Daoy (cell line): ENCODE measurements at regions not wholly inside any gene's neighbourhood (a gene's known extent, or its start where the extent isn't known, plus 50 kb on each side); places are given as distances from the start of the nearest gene placed in this dataset.

Experiments
- DNase-seq: peaks from one replicate; pipeline ENCODE4 v3.0.0-alpha.2; 2015; ENCODE audit warnings: low read depth

GRCh38 chr2:52934920-52935640, 832.5 kb upstream of the CHAC2 start:
- no peak for DNase-seq

GRCh38 chr2:52934323-52934898, 833.2 kb upstream of the CHAC2 start:
- peak; percentile 3 for DNase-seq

- no peak for DNase-seq
Observed at GRCh38 chr2:52933878-52934277, 833.7 kb upstream of the CHAC2 start.

GRCh38 chr2:52931660-52932059, 835.9 kb upstream of the CHAC2 start:
- no peak for DNase-seq

- no peak for DNase-seq
Observed at GRCh38 chr2:52929412-52929811, 838.2 kb upstream of the CHAC2 start.

- DNase-seq = no peak
Observed at GRCh38 chr2:52919673-52920072, 847.9 kb upstream of the CHAC2 start.

- DNase-seq = no peak
Observed at GRCh38 chr2:52918551-52918950, 849.1 kb upstream of the CHAC2 start.

GRCh38 chr2:52916981-52917380, 850.6 kb upstream of the CHAC2 start:
- no peak for DNase-seq

GRCh38 chr2:52904355-52904891, 863.2 kb upstream of the CHAC2 start:
- DNase-seq = no peak

GRCh38 chr2:52897511-52898044, 870.0 kb upstream of the CHAC2 start:
- DNase-seq = no peak

- no peak for DNase-seq
Observed at GRCh38 chr2:52895726-52896340, 871.8 kb upstream of the CHAC2 start.

- DNase-seq = no peak
Observed at GRCh38 chr2:52886556-52886955, 881.0 kb upstream of the CHAC2 start.

GRCh38 chr2:52884761-52885352, 882.7 kb upstream of the CHAC2 start:
- DNase-seq = no peak

- DNase-seq = no peak
Observed at GRCh38 chr2:52882974-52883373, 884.6 kb upstream of the CHAC2 start.

- DNase-seq = no peak
Observed at GRCh38 chr2:52881606-52882005, 886.0 kb upstream of the CHAC2 start.

- DNase-seq = no peak
Observed at GRCh38 chr2:52880872-52881271, 886.7 kb upstream of the CHAC2 start.

GRCh38 chr2:52879561-52879960, 888.0 kb upstream of the CHAC2 start:
- no peak for DNase-seq

GRCh38 chr2:52877703-52878102, 889.9 kb upstream of the CHAC2 start:
- DNase-seq = no peak

GRCh38 chr2:52874466-52875106, 893.0 kb upstream of the CHAC2 start:
- DNase-seq = no peak

- no peak for DNase-seq
Observed at GRCh38 chr2:52862801-52863200, 904.8 kb upstream of the CHAC2 start.

- no peak for DNase-seq
Observed at GRCh38 chr2:52861596-52861995, 906.0 kb upstream of the CHAC2 start.

- no peak for DNase-seq
Observed at GRCh38 chr2:52859065-52859464, 908.5 kb upstream of the CHAC2 start.
